ENCODE measurements at regions not wholly inside any gene's neighbourhood (a gene's known extent, or its start where the extent isn't known, plus 50 kb on each side); places are given as distances from the start of the nearest gene placed in this dataset.
"Not testable (repeated sequence)": the region's sequence is repeated elsewhere in the genome, so short reads cannot be mapped to it uniquely, and the experiment has no call there.

GRCh38 chrY:7687086-7687485, 775.5 kb upstream of the AMELY start:
- intact Hi-C loops (cut with micrococcal nuclease), result no loop called here
- no peaks in the 10 kb centered on the region for H3K4me1 Mint-ChIP-seq (ENCODE audit: low read depth)
- no peaks in the 10 kb centered on the region for H3K9me3 Mint-ChIP-seq

DNA sequence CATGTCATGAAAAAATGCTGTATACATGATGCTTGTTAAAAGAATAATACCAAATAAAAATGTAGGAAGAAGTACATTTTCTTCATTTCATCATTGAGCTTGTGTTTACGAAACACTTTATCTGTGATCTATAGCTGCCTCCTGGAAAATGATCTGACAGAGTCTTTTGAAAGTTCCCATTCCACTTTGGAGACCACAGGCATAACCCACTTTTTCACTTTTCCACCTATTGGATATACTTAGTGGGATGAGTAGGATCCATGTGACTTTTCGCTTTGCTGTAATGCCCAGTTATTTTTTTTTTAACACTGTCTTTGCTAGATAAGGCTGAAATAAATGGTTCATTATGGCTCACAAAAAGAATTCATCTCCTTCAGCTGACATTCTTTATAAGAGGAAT, 773.0 kb upstream of the AMELY start:
- Mint-ChIP-seq H3K27me3 (ENCODE audit: insufficient read depth) (peaks cover 2% of the 10 kb centered on the region), H3K4me3 (no peak overlapping the region), H3K27ac (no peak overlapping the region), H3K4me1 (ENCODE audit: low read depth) (no peaks in the 10 kb centered on the region), H3K9me3 (no peaks in the 10 kb centered on the region), H3K36me3 (ENCODE audit: low read depth) (no peaks in the 10 kb centered on the region)
- intact Hi-C loops (cut with micrococcal nuclease), result no loop called here
- DNase-seq (ENCODE audit: low spot score), result no peak

More at GRCh38 chrY:7687086-7687485, 775.5 kb upstream of the AMELY start:
- H3K4me3 Mint-ChIP-seq, result no peak overlapping the region
- H3K27ac Mint-ChIP-seq, result no peak overlapping the region
- peaks cover 2% of the 10 kb centered on the region for H3K27me3 Mint-ChIP-seq (ENCODE audit: insufficient read depth)
- no peaks in the 10 kb centered on the region for H3K36me3 Mint-ChIP-seq (ENCODE audit: low read depth)
- no peak for DNase-seq (ENCODE audit: low spot score)

GRCh38 chrY:7682386-7682785, 770.8 kb upstream of the AMELY start:
- no peaks in the 10 kb centered on the region for H3K4me1 Mint-ChIP-seq (ENCODE audit: low read depth)
- DNase-seq (ENCODE audit: low spot score), result no peak
- no peaks in the 10 kb centered on the region for H3K36me3 Mint-ChIP-seq (ENCODE audit: low read depth)
- H3K27me3 Mint-ChIP-seq (ENCODE audit: insufficient read depth), result peaks cover 2% of the 10 kb centered on the region
- H3K27ac Mint-ChIP-seq, result no peak overlapping the region
- H3K9me3 Mint-ChIP-seq, result no peaks in the 10 kb centered on the region
- no peak overlapping the region for H3K4me3 Mint-ChIP-seq
- intact Hi-C loops (cut with micrococcal nuclease), result no loop called here

DNA sequence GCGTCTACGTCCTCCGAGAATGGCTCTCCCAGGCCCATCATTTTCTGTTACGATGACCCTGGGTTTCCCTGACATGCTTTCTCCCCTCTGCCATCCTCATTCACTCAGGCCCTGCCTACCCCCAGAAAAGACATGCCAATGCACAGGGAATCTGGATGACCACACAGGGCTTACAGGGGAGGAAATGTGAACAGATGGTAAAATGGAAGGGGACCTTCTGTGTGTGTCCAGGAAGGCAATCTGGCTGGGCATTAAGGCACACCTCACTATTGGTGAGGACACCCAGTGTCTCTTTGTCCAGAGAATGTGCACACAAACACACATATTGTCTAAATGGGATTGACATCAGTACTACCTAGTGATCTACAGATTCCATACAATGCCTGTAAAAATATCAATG, 769.9 kb upstream of the AMELY start:
- no peaks in the 10 kb centered on the region for H3K4me1 Mint-ChIP-seq (ENCODE audit: low read depth)
- H3K27ac Mint-ChIP-seq, result no peak overlapping the region
- no peak for DNase-seq (ENCODE audit: low spot score)
- H3K9me3 Mint-ChIP-seq, result no peaks in the 10 kb centered on the region
- peaks cover 2% of the 10 kb centered on the region for H3K27me3 Mint-ChIP-seq (ENCODE audit: insufficient read depth)
- intact Hi-C loops (cut with micrococcal nuclease), result no loop called here
- H3K36me3 Mint-ChIP-seq (ENCODE audit: low read depth), result no peaks in the 10 kb centered on the region
- no peak overlapping the region for H3K4me3 Mint-ChIP-seq

DNA sequence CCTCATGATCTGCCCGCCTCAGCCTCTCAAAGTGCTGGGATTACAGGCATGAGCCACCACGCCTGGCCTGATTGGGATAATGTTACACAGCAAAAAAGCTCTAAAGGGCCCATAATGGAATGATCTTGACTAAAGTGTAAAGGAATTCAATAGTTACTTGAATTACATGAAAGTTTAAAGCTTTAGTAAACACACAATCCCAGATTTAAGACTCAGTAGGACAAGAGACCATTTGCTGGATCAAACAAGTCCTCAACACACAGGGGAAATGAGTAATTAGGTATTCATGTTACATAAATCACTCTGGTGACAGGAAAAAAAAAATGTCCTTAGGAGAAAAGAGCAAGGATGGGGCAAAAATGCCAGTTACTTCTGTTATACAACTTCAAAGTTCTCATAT, 762.9 kb upstream of the AMELY start:
- DNase-seq (ENCODE audit: low spot score), result no peak
- H3K4me3 Mint-ChIP-seq, result no peak overlapping the region
- no peaks in the 10 kb centered on the region for H3K36me3 Mint-ChIP-seq (ENCODE audit: low read depth)
- intact Hi-C loops (cut with micrococcal nuclease), result no loop called here
- no peaks in the 10 kb centered on the region for H3K4me1 Mint-ChIP-seq (ENCODE audit: low read depth)
- H3K27me3 Mint-ChIP-seq (ENCODE audit: insufficient read depth), result no peaks in the 10 kb centered on the region
- no peak overlapping the region for H3K27ac Mint-ChIP-seq
- H3K9me3 Mint-ChIP-seq, result no peaks in the 10 kb centered on the region

DNA sequence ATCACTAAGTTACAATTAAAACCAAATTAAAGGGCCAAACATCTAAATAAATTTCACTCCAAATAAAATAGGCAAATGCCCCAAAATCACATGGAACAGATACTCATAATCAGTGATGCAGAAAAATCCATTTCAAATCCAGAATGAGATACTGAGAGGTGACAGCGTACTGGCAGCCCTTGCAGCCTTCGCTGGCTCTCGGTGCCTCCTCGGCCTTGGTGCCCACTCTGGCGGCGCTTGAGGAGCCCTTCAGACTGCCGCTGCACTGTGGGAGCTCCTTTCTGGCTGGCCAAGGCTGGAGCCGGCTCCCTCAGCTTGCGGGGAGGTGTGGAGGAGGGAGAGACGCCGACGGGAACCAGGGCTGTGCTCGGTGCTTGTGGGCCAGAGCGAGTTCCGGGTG, 761.2 kb upstream of the AMELY start:
- intact Hi-C loops (cut with micrococcal nuclease), result no loop called here
- no peak overlapping the region for H3K27ac Mint-ChIP-seq
- H3K4me3 Mint-ChIP-seq, result no peak overlapping the region
- no peaks in the 10 kb centered on the region for H3K27me3 Mint-ChIP-seq (ENCODE audit: insufficient read depth)
- DNase-seq (ENCODE audit: low spot score), result no peak
- no peaks in the 10 kb centered on the region for H3K36me3 Mint-ChIP-seq (ENCODE audit: low read depth)
- H3K9me3 Mint-ChIP-seq, result no peaks in the 10 kb centered on the region
- H3K4me1 Mint-ChIP-seq (ENCODE audit: low read depth), result no peaks in the 10 kb centered on the region

DNA sequence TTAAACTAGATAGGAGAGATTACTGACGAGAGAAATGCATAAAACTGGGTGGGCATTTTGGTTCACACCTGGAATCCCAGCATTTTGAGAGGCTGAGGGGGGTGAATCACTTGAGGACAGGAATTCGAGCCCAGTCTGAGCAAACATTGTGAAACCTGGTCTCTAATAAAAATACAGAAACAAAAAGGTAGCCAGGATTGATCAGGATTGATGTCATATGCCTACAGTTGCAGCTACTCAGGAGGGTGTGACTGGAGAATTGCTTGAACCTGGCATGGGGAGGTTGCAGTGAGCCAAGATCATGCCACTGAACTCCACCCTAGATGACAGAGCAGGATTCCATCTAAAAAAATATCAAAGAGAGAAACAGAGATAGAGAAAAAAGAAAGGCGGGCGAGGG, 751.7 kb upstream of the AMELY start:
- no peaks in the 10 kb centered on the region for H3K36me3 Mint-ChIP-seq (ENCODE audit: low read depth)
- no peak overlapping the region for H3K27ac Mint-ChIP-seq
- H3K4me1 Mint-ChIP-seq (ENCODE audit: low read depth), result no peaks in the 10 kb centered on the region
- H3K9me3 Mint-ChIP-seq, result no peaks in the 10 kb centered on the region
- no peak overlapping the region for H3K4me3 Mint-ChIP-seq
- intact Hi-C loops (cut with micrococcal nuclease), result no loop called here
- H3K27me3 Mint-ChIP-seq (ENCODE audit: insufficient read depth), result no peaks in the 10 kb centered on the region
- no peak for DNase-seq (ENCODE audit: low spot score)

- H3K4me1 Mint-ChIP-seq (ENCODE audit: low read depth), result no peaks in the 10 kb centered on the region
- H3K27ac Mint-ChIP-seq, result no peak overlapping the region
- intact Hi-C loops (cut with micrococcal nuclease), result no loop called here
- no peaks in the 10 kb centered on the region for H3K36me3 Mint-ChIP-seq (ENCODE audit: low read depth)
- no peak for DNase-seq (ENCODE audit: low spot score)
- H3K9me3 Mint-ChIP-seq, result no peaks in the 10 kb centered on the region
- no peaks in the 10 kb centered on the region for H3K27me3 Mint-ChIP-seq (ENCODE audit: insufficient read depth)
- no peak overlapping the region for H3K4me3 Mint-ChIP-seq
These were observed 747.5 kb upstream of the AMELY start for GRCh38 chrY:7659047-7659446.

DNA sequence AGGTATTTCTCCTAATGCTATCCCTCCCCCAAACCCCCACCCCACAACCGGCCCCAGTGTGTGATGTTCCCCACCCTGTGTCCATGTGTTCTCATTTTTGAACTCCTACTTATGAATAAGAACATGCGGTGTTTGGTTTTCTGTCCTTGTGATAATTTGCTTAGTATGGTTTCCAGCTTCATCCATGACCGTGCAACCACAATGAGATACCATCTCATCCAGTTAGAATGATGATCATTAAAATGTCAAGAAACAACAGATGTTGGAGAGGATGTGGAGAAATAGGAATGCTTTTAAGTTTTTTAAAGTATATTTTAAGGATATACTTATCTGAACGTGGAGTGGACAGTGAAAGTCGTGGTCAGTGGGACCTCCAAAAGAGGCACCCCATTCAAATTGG, 745.0 kb upstream of the AMELY start:
- no peaks in the 10 kb centered on the region for H3K9me3 Mint-ChIP-seq
- H3K36me3 Mint-ChIP-seq (ENCODE audit: low read depth), result no peaks in the 10 kb centered on the region
- H3K4me1 Mint-ChIP-seq (ENCODE audit: low read depth), result no peaks in the 10 kb centered on the region
- no peaks in the 10 kb centered on the region for H3K27me3 Mint-ChIP-seq (ENCODE audit: insufficient read depth)
- DNase-seq (ENCODE audit: low spot score), result no peak
- intact Hi-C loops (cut with micrococcal nuclease), result no loop called here
- no peak overlapping the region for H3K4me3 Mint-ChIP-seq
- H3K27ac Mint-ChIP-seq, result no peak overlapping the region

- intact Hi-C loops (cut with micrococcal nuclease), result no loop called here
- Mint-ChIP-seq H3K9me3 (no peaks in the 10 kb centered on the region), H3K4me3 (no peak overlapping the region), H3K4me1 (ENCODE audit: low read depth) (no peaks in the 10 kb centered on the region), H3K36me3 (ENCODE audit: low read depth) (no peaks in the 10 kb centered on the region), H3K27ac (no peak overlapping the region), H3K27me3 (ENCODE audit: insufficient read depth) (no peaks in the 10 kb centered on the region)
- no peak for DNase-seq (ENCODE audit: low spot score)
These were observed 743.4 kb upstream of the AMELY start for GRCh38 chrY:7654985-7655384.

DNA sequence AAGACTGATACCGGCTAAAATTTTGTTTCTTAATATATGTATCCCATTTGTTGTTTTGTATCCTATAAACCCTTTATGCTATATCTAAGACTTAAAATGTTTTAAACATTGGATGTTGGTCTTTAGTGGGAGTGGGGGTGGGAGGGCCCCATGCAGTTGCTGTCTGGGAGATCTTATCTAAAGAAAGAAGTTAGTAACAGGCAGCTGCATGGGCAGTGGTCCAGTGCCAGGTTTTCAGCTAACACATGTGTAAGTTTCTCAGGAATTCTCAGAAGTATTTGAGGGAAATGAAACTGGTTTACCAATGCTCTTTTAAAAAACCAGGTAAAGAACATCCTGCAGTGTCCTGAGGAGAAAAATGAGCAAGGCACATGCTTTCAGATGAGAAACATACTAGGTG, 738.3 kb upstream of the AMELY start:
- H3K36me3 Mint-ChIP-seq (ENCODE audit: low read depth); H3K4me1 Mint-ChIP-seq (ENCODE audit: low read depth); intact Hi-C loops (cut with micrococcal nuclease); H3K9me3 Mint-ChIP-seq; H3K27me3 Mint-ChIP-seq (ENCODE audit: insufficient read depth); DNase-seq (ENCODE audit: low spot score); H3K4me3 Mint-ChIP-seq; H3K27ac Mint-ChIP-seq: not testable (repeated sequence)
